ENCODE measurements at regions not wholly inside any gene's neighbourhood (a gene's known extent, or its start where the extent isn't known, plus 50 kb on each side); places are given as distances from the start of the nearest gene placed in this dataset.

DNA sequence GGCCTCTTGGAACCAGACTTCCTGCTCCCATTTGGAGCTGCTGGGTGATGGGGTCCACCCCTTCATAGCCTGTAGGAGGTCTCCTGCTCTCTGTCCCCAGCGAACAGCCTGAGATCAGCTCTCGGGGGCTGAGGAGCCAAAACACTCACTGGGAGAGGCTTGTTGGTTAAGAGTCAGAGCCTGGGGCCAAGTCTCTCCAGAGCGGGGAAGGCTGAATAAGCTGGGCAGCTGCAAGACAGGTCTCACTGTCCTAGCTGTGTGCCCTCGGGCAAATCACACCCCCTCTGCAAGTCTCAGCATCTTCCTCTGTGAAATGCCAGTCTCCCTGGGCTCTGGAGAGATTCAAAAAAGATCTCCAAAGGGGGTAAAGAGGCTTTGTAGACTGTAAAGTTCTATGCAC, 174.6 kb downstream of the WSCD1 start:
- no peak for TF ChIP-seq TCF12 (IDR thresholded peaks at IDR 0.05; ENCODE audit: low read depth)
- TF ChIP-seq RAD21 (IDR thresholded peaks at IDR 0.05; ENCODE audit: low read depth), result no peak
- TF ChIP-seq EP300 (IDR thresholded peaks at IDR 0.05; ENCODE audit: borderline replicate concordance), result no peak
- TF ChIP-seq YY1 (IDR thresholded peaks at IDR 0.05; ENCODE audit: low read depth), result no peak
- TF ChIP-seq, protein P1, sequence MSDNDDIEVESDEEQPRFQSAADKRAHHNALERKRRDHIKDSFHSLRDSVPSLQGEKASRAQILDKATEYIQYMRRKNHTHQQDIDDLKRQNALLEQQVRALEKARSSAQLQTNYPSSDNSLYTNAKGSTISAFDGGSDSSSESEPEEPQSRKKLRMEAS (IDR thresholded peaks at IDR 0.05), result no peak
- TF ChIP-seq ZBTB7A (IDR thresholded peaks at IDR 0.05; ENCODE audit: low read depth), result no peak
- TF ChIP-seq TAF1 (IDR thresholded peaks at IDR 0.05; ENCODE audit: low read depth), result no peak
- no peak for TF ChIP-seq TEAD4 (IDR thresholded peaks at IDR 0.05)
- TF ChIP-seq CREB1 (IDR thresholded peaks at IDR 0.05; ENCODE audit: low read depth), result no peak
- TF ChIP-seq, protein P2, sequence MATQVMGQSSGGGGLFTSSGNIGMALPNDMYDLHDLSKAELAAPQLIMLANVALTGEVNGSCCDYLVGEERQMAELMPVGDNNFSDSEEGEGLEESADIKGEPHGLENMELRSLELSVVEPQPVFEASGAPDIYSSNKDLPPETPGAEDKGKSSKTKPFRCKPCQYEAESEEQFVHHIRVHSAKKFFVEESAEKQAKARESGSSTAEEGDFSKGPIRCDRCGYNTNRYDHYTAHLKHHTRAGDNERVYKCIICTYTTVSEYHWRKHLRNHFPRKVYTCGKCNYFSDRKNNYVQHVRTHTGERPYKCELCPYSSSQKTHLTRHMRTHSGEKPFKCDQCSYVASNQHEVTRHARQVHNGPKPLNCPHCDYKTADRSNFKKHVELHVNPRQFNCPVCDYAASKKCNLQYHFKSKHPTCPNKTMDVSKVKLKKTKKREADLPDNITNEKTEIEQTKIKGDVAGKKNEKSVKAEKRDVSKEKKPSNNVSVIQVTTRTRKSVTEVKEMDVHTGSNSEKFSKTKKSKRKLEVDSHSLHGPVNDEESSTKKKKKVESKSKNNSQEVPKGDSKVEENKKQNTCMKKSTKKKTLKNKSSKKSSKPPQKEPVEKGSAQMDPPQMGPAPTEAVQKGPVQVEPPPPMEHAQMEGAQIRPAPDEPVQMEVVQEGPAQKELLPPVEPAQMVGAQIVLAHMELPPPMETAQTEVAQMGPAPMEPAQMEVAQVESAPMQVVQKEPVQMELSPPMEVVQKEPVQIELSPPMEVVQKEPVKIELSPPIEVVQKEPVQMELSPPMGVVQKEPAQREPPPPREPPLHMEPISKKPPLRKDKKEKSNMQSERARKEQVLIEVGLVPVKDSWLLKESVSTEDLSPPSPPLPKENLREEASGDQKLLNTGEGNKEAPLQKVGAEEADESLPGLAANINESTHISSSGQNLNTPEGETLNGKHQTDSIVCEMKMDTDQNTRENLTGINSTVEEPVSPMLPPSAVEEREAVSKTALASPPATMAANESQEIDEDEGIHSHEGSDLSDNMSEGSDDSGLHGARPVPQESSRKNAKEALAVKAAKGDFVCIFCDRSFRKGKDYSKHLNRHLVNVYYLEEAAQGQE (IDR thresholded peaks at IDR 0.05; ENCODE audit: low read depth), result no peak
- no peak for TF ChIP-seq NFIC (IDR thresholded peaks at IDR 0.05)
